Heart left ventricle (tissue), 16 donors: ENCODE measurements at regions not wholly inside any gene's neighbourhood (a gene's known extent, or its start where the extent isn't known, plus 50 kb on each side); places are given as distances from the start of the nearest gene placed in this dataset.

Experiments used
- ATAC-seq, 4 donors: fragments of 200-7000 bp; cut with Tn5 transposase; one replicate each; pipeline ENCODE4 v1.9.1; 2020 to 2022; ENCODE audit warnings: moderate library complexity in 4 of 4, mild to moderate bottlenecking in 3 of 4, moderate number of reproducible peaks in 1 of 4
- DNase-seq, 5 donors: peaks; one replicate each; pipeline ENCODE4 v3.0.0-alpha.2; 2020
- H3K27ac ChIP-seq, 12 donors: fragments of 200-600 bp; sonication (generic) in 4 of 12; one replicate each; pipeline versions ENCODE4 v1.5.0 to v1.8.0; 2016 to 2022; ENCODE audit warnings: mild to moderate bottlenecking in 2 of 12
- H3K27me3 ChIP-seq, 9 donors: fragments of 200-600 bp; sonication (generic) in 2 of 9; one replicate each; pipeline versions ENCODE4 v1.5.1 to v1.8.0; 2016 to 2022; ENCODE audit warnings: mild to moderate bottlenecking in 3 of 9
- H3K36me3 ChIP-seq, 9 donors: fragments of 200-600 bp; sonication (generic) in 2 of 9; one replicate each; pipeline versions ENCODE4 v1.5.0 to v1.8.0; 2018 to 2022; ENCODE audit warnings: mild to moderate bottlenecking in 2 of 9
- H3K4me1 ChIP-seq, 12 donors: fragments of 200-600 bp; sonication (generic) in 4 of 12; one replicate each; pipeline versions ENCODE4 v1.5.0 to v1.8.0; 2016 to 2022; ENCODE audit warnings: mild to moderate bottlenecking in 3 of 12
- H3K4me3 ChIP-seq, 12 donors: fragments of 200-600 bp; sonication (generic) in 4 of 12; one replicate each; pipeline versions ENCODE4 v1.5.0 to v1.8.0; 2017 to 2022; ENCODE audit warnings: mild to moderate bottlenecking in 9 of 12, moderate library complexity in 4 of 12
- H3K9me3 ChIP-seq, 12 donors: fragments of 200-600 bp; sonication (generic) in 4 of 12; one replicate each; pipeline versions ENCODE4 v1.5.0 to v1.8.0; 2016 to 2022; ENCODE audit warnings: mild to moderate bottlenecking in 1 of 12
- POLR2A ChIP-seq, 2 donors: fragments of 450-650 bp; IDR thresholded peaks; one replicate each; pipeline ENCODE4 v1.6.1; 2017; ENCODE audit warnings: antibody characterized with exemption in 2 of 2, mild to moderate bottlenecking in 2 of 2, moderate library complexity in 2 of 2
- WGBS, 4 donors: extraction: QIAGEN DNeasy Blood & Tissue Kit in 2 of 4; methylation state at CpG; one replicate each; pipeline versions ENCODE4 v1.1.5 to v1.1.7; 2013 to 2018; 5-methylcytosine and 5-hydroxymethylcytosine counted together
- intact Hi-C, 10 donors: fragments of 100-400 bp; cut with DNase I; formaldehyde crosslinking; loops; one replicate each; pipeline versions ENCODE4 v1.11.1 to v1.14.2; 2022
- TF ChIP-seq, protein P1 (sequence below), 12 donors: fragments of 200-600 bp; sonication (generic) in 4 of 12; IDR thresholded peaks; one replicate each; pipeline versions ENCODE4 v1.5.0 to v1.8.0; 2018 to 2022; ENCODE audit warnings: antibody characterized with exemption in 12 of 12, mild to moderate bottlenecking in 5 of 12
- donor health status: ischemic (EF 13 %, LVEDD 7.1; RV severe dilation, severe dysfunction).
- donor health status: healthy with polysubstance abuse.
- donor health status: DM: no; HTN: yes; CAD: no.
- donor health status: DM: no; HTN: no; CAD: no.
- donor health status: ischemic (EF 25% LVEDD 6.9; RV normal size, moderate dysfunction).
- donor health status: ischemic (EF 25% LVEDD 5.7; RV mildly dilated, moderate dysfunction).
- donor health status: healthy.
- donor health status: DM: yes; HTN: yes; CAD: no.
- donor health status: ischemic (EF 35%, LVEDD 5.7; RV mildly dilated, moderate dysfunction).
- donor health status: nonischemic (EF 11% LVEDD 7.7; RV severe dilation, severe dysfunction).
- donor health status: DM: yes; HTN: yes; CAD: no.
- donor health status: PGD.
- donor health status: ischemic (EF 29% LVEDD 5.4; RV normal size, mild dysfunction).
- donor health status: nonischemic (EF 23%, LVEDD 6.1; RV moderate dilation, normal function).

DNA sequence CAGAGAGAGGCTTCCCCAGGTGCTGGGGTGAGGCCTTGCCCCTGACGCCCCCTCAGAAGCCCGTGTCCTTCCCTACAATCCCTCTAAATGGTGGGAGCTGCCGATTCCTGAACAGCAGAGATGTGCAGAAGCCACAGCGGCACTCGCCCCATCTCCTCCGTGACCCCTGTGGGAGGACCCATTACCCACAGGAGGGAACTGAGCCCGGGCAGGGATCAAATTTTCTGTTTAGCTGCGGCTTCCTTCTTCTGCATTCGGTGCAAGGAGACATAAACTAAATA is 181.2 kb upstream of the RAB6C start:
- Histone ChIP-seq H3K4me3 (no peak overlapping the region), H3K27me3 (peaks cover 0 to 9% (median 0%) of the 10 kb centered on the region in 9 donors), H3K9me3 (no peaks in the 10 kb centered on the region), H3K36me3 (no peaks in the 10 kb centered on the region), H3K4me1 (no peaks in the 10 kb centered on the region), H3K27ac (no peak overlapping the region)
- TF ChIP-seq, protein P1, sequence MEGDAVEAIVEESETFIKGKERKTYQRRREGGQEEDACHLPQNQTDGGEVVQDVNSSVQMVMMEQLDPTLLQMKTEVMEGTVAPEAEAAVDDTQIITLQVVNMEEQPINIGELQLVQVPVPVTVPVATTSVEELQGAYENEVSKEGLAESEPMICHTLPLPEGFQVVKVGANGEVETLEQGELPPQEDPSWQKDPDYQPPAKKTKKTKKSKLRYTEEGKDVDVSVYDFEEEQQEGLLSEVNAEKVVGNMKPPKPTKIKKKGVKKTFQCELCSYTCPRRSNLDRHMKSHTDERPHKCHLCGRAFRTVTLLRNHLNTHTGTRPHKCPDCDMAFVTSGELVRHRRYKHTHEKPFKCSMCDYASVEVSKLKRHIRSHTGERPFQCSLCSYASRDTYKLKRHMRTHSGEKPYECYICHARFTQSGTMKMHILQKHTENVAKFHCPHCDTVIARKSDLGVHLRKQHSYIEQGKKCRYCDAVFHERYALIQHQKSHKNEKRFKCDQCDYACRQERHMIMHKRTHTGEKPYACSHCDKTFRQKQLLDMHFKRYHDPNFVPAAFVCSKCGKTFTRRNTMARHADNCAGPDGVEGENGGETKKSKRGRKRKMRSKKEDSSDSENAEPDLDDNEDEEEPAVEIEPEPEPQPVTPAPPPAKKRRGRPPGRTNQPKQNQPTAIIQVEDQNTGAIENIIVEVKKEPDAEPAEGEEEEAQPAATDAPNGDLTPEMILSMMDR (IDR thresholded peaks at IDR 0.05): no peak
- TF ChIP-seq POLR2A (IDR thresholded peaks at IDR 0.05): no peak
- DNase-seq (no peak), ATAC-seq (no peak)
- WGBS, 4 donors: 78 to 91% (median 90%) methylated on average over 9 of the region's 9 CpGs
- intact Hi-C loops: no loop called here

DNA sequence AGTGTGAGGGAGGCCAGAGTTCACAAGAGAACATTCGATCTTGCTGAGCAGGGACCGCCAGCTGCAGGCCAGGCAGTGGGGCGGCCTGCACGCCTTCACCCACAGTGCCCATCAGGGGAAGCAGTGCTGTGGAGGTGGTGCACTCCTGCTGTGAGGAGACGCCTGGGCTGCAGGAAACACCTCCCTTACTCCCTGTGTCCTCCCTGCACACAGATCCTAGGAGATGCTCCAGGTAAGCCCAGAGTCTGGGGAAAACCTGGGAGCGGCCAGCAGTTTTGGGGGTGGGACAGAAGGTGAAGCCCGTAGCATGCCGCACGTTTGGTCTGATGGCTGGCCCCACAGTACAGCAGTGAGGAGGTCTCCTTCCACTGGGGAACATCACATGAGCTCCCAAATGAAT is 180.8 kb upstream of the RAB6C start:
- Histone ChIP-seq H3K27me3 (peaks cover 0 to 10% (median 0%) of the 10 kb centered on the region in 9 donors), H3K9me3 (no peaks in the 10 kb centered on the region), H3K27ac (no peak overlapping the region), H3K36me3 (no peaks in the 10 kb centered on the region), H3K4me1 (no peaks in the 10 kb centered on the region), H3K4me3 (no peak overlapping the region)
- TF ChIP-seq POLR2A (IDR thresholded peaks at IDR 0.05): no peak
- TF ChIP-seq, protein P1 (IDR thresholded peaks at IDR 0.05): no peak
- no peak for ATAC-seq
- no peak for DNase-seq
- intact Hi-C loops: no loop called here
- 83 to 89% (median 85%) methylated on average over 8 to 9 of the region's 9 CpGs for WGBS, 4 donors

DNA sequence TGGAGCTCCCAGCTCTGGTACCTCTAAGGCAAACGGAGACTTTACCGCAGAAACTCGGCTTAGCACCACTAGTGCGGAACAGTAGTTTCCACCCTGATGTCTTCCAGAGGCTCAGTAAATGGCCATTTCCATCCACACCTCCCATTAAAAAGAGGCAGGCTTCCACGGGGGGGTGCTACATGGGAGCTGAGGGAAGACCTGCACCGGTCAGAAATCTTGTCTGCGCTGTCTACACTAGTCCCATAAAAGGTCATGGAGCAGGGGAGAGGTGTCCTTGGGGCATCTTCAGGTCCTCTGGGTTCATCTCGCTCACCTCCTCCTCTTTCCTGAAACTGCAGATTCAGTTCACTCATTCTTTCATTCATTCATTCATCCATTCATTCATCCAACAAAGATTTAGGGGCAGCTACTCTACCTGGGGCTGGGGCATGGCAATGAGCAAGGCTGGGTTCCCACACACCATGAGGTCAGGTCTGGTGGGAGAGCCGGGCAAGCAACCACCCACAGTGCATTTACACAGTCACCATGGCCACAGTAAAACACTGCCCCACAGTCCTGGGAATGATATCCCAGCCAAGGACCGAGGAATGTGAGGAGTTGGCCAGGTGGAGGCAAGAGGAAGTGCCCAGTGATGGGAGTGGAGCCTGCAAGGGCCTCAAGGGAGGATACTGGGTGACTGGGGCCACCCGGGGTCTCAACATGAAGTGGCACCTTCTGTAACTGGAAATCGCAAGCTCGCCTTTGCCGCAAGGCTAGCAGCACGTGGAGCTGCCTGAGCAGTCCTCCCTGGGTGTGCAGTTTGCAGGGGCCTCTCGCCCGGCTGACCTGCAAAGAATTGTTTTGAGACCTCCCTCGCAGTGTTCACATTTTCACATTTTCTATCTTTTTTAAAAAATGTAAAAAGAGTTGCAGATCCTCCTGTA is 180.2 kb upstream of the RAB6C start:
- ATAC-seq (no peak), DNase-seq (no peak)
- 85 to 89% (median 88%) methylated on average over 17 to 18 of the region's 18 CpGs for WGBS, 4 donors
- no peaks in the 10 kb centered on the region for H3K9me3 ChIP-seq
- intact Hi-C loops: no loop called here
- no peaks in the 10 kb centered on the region for H3K36me3 ChIP-seq
- no peaks in the 10 kb centered on the region for H3K4me1 ChIP-seq
- peaks cover 0 to 11% (median 0%) of the 10 kb centered on the region in 9 donors for H3K27me3 ChIP-seq
- no peak overlapping the region for H3K27ac ChIP-seq
- no peak for TF ChIP-seq POLR2A (IDR thresholded peaks at IDR 0.05)
- TF ChIP-seq, protein P1 (IDR thresholded peaks at IDR 0.05): no peak
- no peak overlapping the region for H3K4me3 ChIP-seq

DNA sequence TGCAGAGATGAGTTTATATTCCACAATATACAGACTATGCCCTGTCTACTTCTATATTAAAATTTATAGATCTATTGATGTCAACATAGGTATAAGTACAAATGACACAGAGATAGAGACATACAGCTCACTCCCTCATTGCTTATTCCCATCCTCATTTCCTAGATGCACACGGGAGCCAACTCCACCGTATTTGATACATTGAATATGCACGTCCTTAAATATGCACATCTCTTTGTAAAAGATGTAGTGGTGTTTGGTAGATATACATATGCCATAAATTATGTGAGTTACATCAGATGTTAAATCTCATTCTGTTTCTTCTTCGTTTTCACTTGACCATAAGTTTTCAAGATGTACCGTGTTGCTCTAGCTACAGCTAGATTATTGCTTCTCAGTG is 179.2 kb upstream of the RAB6C start:
- WGBS, 4 donors: 88 to 93% (median 90%) methylated on average over 5 of the region's 5 CpGs

More for the DNA sequence above, 179.2 kb upstream of the RAB6C start:
- H3K4me1 ChIP-seq: no peaks in the 10 kb centered on the region
- H3K27ac ChIP-seq: no peak overlapping the region
- intact Hi-C loops: no loop called here
- H3K4me3 ChIP-seq: no peak overlapping the region
- H3K27me3 ChIP-seq: peaks cover 0 to 12% (median 1%) of the 10 kb centered on the region in 9 donors
- TF ChIP-seq POLR2A (IDR thresholded peaks at IDR 0.05): no peak
- TF ChIP-seq, protein P1 (IDR thresholded peaks at IDR 0.05): no peak
- no peaks in the 10 kb centered on the region for H3K36me3 ChIP-seq
- DNase-seq (no peak), ATAC-seq (no peak)
- H3K9me3 ChIP-seq: no peaks in the 10 kb centered on the region
